Left lobe of liver (tissue), 2 donors: ENCODE measurements at regions not wholly inside any gene's neighbourhood (a gene's known extent, or its start where the extent isn't known, plus 50 kb on each side); places are given as distances from the start of the nearest gene placed in this dataset.
A peak's percentile ranks its signal among the peaks of the same experiment; 100 is the strongest.

Experiments
- ATAC-seq: fragments of 200-7000 bp; cut with Tn5 transposase; one replicate; pipeline ENCODE4 v1.9.1; 2020; ENCODE audit warnings: mild to moderate bottlenecking, moderate library complexity
- DNase-seq: peaks from one replicate; pipeline ENCODE4 v3.0.0-alpha.2; 2020; ENCODE audit warnings: low spot score
- donor health status: DM: no; HTN: no; CAD: no; lungs with moderate emphysema.
- donor health status: DM: no; HTN: yes; CAD: no.

- ATAC-seq: peak; percentile 95
- DNase-seq: peak; percentile 48
Measured at GRCh38 chr12:103093499-103094106, 136.1 kb downstream of the ASCL1 start.

- DNase-seq (no peak), ATAC-seq (no peak)
Measured at GRCh38 chr12:103097496-103097895, 140.0 kb downstream of the ASCL1 start.

- DNase-seq (no peak), ATAC-seq (no peak)
Measured at GRCh38 chr12:103100257-103100831, 142.9 kb downstream of the ASCL1 start.

GRCh38 chr12:103102225-103102744 is 144.8 kb downstream of the ASCL1 start:
- ATAC-seq: no peak
- no peak for DNase-seq

GRCh38 chr12:103105971-103106597 is 148.6 kb downstream of the ASCL1 start:
- ATAC-seq (no peak), DNase-seq (no peak)

GRCh38 chr12:103109861-103110260 is 152.4 kb downstream of the ASCL1 start:
- ATAC-seq: no peak
- no peak for DNase-seq

GRCh38 chr12:103114296-103115055 is 157.0 kb downstream of the ASCL1 start:
- ATAC-seq: peak; percentile 66
- no peak for DNase-seq

- peak; percentile 84 for DNase-seq
- peak; percentile 88 for ATAC-seq
Measured at GRCh38 chr12:103128862-103129501, 171.5 kb downstream of the ASCL1 start.

GRCh38 chr12:103130564-103130963 is 173.1 kb downstream of the ASCL1 start:
- DNase-seq (peak; percentile 53), ATAC-seq (peak; percentile 58)

GRCh38 chr12:103138538-103138937 is 181.1 kb downstream of the ASCL1 start:
- ATAC-seq: peak; percentile 89

GRCh38 chr12:103139876-103140275 is 182.4 kb downstream of the ASCL1 start:
- ATAC-seq (no peak), DNase-seq (no peak)

More at GRCh38 chr12:103138538-103138937, 181.1 kb downstream of the ASCL1 start:
- no peak for DNase-seq

- ATAC-seq (no peak), DNase-seq (no peak)
Measured at GRCh38 chr12:103140286-103140685, 182.8 kb downstream of the ASCL1 start.

GRCh38 chr12:103144278-103144677 is 186.8 kb downstream of the ASCL1 start:
- no peak for DNase-seq
- ATAC-seq: no peak

- peak; percentile 84 for ATAC-seq
- peak; percentile 48 for DNase-seq
Measured at GRCh38 chr12:103160622-103161021, 203.1 kb downstream of the ASCL1 start.

- DNase-seq: no peak
- peak; percentile 78 for ATAC-seq
Measured at GRCh38 chr12:103161582-103162362, 204.3 kb downstream of the ASCL1 start.

GRCh38 chr12:103166949-103167348 is 209.5 kb downstream of the ASCL1 start:
- DNase-seq: peak; percentile 76
- ATAC-seq: peak; percentile 84

- DNase-seq: peak; percentile 53
Measured at GRCh38 chr12:103172447-103173112, 215.1 kb downstream of the ASCL1 start.

GRCh38 chr12:103175625-103176024 is 218.2 kb downstream of the ASCL1 start:
- ATAC-seq: peak; percentile 80
- peak; percentile 84 for DNase-seq

More at GRCh38 chr12:103172447-103173112, 215.1 kb downstream of the ASCL1 start:
- ATAC-seq: peak; percentile 62

GRCh38 chr12:103177639-103178255 is 220.3 kb downstream of the ASCL1 start:
- DNase-seq (no peak), ATAC-seq (no peak)
